WERI-Rb-1 (cell line): ENCODE measurements at regions not wholly inside any gene's neighbourhood (a gene's known extent, or its start where the extent isn't known, plus 50 kb on each side); places are given as distances from the start of the nearest gene placed in this dataset.

Experiments used
- DNase-seq: peaks from one replicate; pipeline ENCODE4 v3.0.0-alpha.2; 2020
- H3K27ac ChIP-seq: fragments of 250-450 bp; sonication (Bioruptor Pico); 2 replicates; pipeline ENCODE4 v1.5.1; 2020; ENCODE audit warnings: mild to moderate bottlenecking, moderate library complexity
- H3K27me3 ChIP-seq: fragments of 250-450 bp; sonication (Bioruptor Pico); 2 replicates; pipeline ENCODE4 v1.5.1; 2021; ENCODE audit warnings: mild to moderate bottlenecking, low read depth, moderate library complexity; ENCODE audit not compliant: insufficient read depth, severe bottlenecking
- H3K36me3 ChIP-seq: fragments of 250-450 bp; sonication (Bioruptor Pico); 2 replicates; pipeline ENCODE4 v1.5.1; 2020; ENCODE audit warnings: mild to moderate bottlenecking, moderate library complexity
- H3K4me3 ChIP-seq: 2 replicates; pipeline ENCODE4 v1.5.1; 2011; ENCODE audit warnings: low read depth, mild to moderate bottlenecking, control low read depth, low read length
- H3K9me3 ChIP-seq: fragments of 250-450 bp; sonication (Bioruptor Pico); 2 replicates; pipeline ENCODE4 v1.5.1; 2021; ENCODE audit warnings: mild to moderate bottlenecking, moderate library complexity; ENCODE audit not compliant: severe bottlenecking
- CTCF ChIP-seq: IDR thresholded peaks from 2 replicates; pipeline ENCODE4 v1.5.1; 2011; ENCODE audit warnings: low read depth, mild to moderate bottlenecking, control low read depth, inconsistent platforms, low read length

DNA sequence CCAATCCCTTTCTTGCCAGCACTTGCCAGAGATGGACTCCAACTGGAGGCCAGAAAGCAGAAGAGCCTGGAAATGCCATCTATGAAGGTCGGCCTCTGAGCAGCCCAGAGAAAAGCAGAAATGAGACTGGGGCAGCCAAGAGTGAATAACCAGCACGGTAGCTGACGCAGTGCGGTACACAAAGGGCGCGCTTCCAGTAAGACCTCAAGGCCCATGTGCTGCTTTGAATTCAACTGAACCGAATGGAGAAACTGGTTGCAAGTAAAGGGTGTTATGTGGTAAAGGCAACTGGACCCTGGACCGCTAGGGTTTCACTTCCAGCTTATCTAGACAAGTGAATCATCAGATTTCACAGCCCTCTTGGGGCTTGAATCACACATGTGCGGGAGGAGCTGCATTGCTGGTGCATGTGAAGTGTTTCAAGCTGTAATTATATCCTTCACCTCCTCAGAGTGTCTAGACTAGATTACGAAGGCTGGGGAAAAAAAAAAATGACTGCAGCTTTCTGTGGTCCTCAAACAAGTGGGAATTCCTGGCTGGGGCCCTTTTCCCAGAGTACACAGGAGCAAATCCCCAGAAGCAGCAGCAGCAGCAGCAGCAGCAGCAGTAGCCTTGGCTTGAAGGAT is 128.9 kb downstream of the CCDC34 start:
- H3K9me3 ChIP-seq = no peaks in the 10 kb centered on the region
- H3K27me3 ChIP-seq = no peaks in the 10 kb centered on the region
- peak overlapping the region; percentile 95 for H3K27ac ChIP-seq
- no peak overlapping the region for H3K4me3 ChIP-seq
- H3K36me3 ChIP-seq = no peaks in the 10 kb centered on the region
- no peak for TF ChIP-seq CTCF
- peak; percentile 63 for DNase-seq

DNA sequence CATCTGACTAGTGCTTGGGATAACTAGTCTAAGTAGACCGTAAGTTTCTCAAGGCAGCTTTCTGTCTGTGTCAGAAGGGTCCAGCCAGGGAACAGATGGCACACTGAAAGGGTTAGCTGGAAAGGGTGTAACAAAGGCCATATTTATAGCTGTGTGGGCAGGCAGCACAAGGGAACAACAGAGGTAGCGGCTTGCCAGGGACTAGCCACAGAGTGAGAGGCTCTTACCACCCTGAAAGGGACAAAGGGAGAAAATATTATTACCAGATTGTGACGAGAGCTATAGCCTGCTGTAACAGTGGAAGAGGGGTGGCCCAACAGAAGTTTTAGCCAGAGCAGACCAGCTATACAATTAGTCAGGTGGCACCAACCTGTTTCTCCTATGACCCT is 129.4 kb downstream of the CCDC34 start:
- Histone ChIP-seq H3K27ac (peak overlapping the region; percentile 95), H3K36me3 (no peaks in the 10 kb centered on the region), H3K27me3 (no peaks in the 10 kb centered on the region), H3K9me3 (no peaks in the 10 kb centered on the region), H3K4me3 (no peak overlapping the region)
- DNase-seq = peak; percentile 76
- no peak for TF ChIP-seq CTCF

DNA sequence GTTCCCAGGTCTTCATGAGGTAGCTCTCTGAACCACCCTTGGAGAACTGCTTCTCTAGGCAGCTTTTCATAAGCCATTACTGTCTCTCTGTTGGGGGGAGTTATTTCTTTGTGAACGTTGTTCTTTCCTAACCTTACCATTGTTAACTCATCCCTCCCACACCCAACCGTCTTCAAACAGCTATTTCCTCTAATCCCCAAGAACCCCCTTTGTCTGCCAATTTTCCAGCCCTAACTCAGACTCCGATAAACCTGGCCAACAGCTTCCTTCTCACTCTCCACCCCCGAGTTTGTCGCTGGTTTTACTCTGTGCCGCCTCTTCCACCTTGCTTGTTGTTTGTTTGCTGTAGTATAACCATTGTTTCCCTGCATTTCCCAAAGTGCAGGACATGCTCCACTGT is 131.5 kb downstream of the CCDC34 start:
- Histone ChIP-seq H3K27ac (no peak overlapping the region), H3K27me3 (no peaks in the 10 kb centered on the region), H3K9me3 (no peaks in the 10 kb centered on the region), H3K36me3 (no peaks in the 10 kb centered on the region), H3K4me3 (no peak overlapping the region)
- DNase-seq = no peak
- no peak for TF ChIP-seq CTCF

GRCh38 chr11:27230192-27230572 is 132.8 kb downstream of the CCDC34 start:
- DNase-seq = no peak
- H3K27ac ChIP-seq = no peak overlapping the region
- H3K27me3 ChIP-seq = no peaks in the 10 kb centered on the region
- no peaks in the 10 kb centered on the region for H3K36me3 ChIP-seq
- no peak overlapping the region for H3K4me3 ChIP-seq
- no peaks in the 10 kb centered on the region for H3K9me3 ChIP-seq
- no peak for TF ChIP-seq CTCF

- Histone ChIP-seq H3K9me3 (no peaks in the 10 kb centered on the region), H3K27me3 (no peaks in the 10 kb centered on the region), H3K4me3 (no peak overlapping the region), H3K36me3 (no peaks in the 10 kb centered on the region), H3K27ac (no peak overlapping the region)
- DNase-seq = no peak
- TF ChIP-seq CTCF = no peak
Observed at GRCh38 chr11:27229511-27230191, 133.4 kb downstream of the CCDC34 start.

- H3K27ac ChIP-seq = no peak overlapping the region
- no peaks in the 10 kb centered on the region for H3K9me3 ChIP-seq
- TF ChIP-seq CTCF = no peak
- no peaks in the 10 kb centered on the region for H3K27me3 ChIP-seq
- H3K36me3 ChIP-seq = no peaks in the 10 kb centered on the region
- H3K4me3 ChIP-seq = no peak overlapping the region
- DNase-seq = no peak
Observed at GRCh38 chr11:27228906-27229290, 134.1 kb downstream of the CCDC34 start.
